SK-N-MC (cell line): ENCODE measurements at regions not wholly inside any gene's neighbourhood (a gene's known extent, or its start where the extent isn't known, plus 50 kb on each side); places are given as distances from the start of the nearest gene placed in this dataset.

Source experiments
- EZH2 ChIP-seq: fragments of 200-600 bp; sonication (generic); IDR thresholded peaks from one replicate; pipeline ENCODE4 v1.6.1; 2017; ENCODE audit warnings: antibody characterized with exemption
- FOXP2 ChIP-seq: optimal IDR thresholded peaks from 2 replicates; pipeline ENCODE3; 2011; ENCODE audit warnings: mild to moderate bottlenecking, moderate library complexity; ENCODE audit not compliant: insufficient read depth; ENCODE audit errors: extremely low read length, control extremely low read depth
- POLR2AphosphoS5 ChIP-seq: IDR thresholded peaks from 2 replicates; pipeline ENCODE4 v1.6.1; 2012; ENCODE audit warnings: mild to moderate bottlenecking, low read depth, low read length, borderline replicate concordance

GRCh38 chr10:128578766-128579165, 452.5 kb upstream of the MKI67 start:
- TF ChIP-seq POLR2AphosphoS5 (no peak), EZH2 (no peak), FOXP2 (no peak)
